Neural progenitor cell (in vitro differentiated cells): ENCODE measurements at regions not wholly inside any gene's neighbourhood (a gene's known extent, or its start where the extent isn't known, plus 50 kb on each side); places are given as distances from the start of the nearest gene placed in this dataset.

ENCODE experiments used
- CTCF ChIP-seq: fragments of 200-600 bp; sonication (generic); IDR thresholded peaks from 2 replicates; pipeline ENCODE4 v1.5.1; 2017; ENCODE audit warnings: antibody characterized with exemption, mild to moderate bottlenecking
- EZH2 ChIP-seq: fragments of 200-600 bp; sonication (generic); IDR thresholded peaks from 2 replicates; pipeline ENCODE4 v1.6.1; 2017; ENCODE audit warnings: antibody characterized with exemption, mild to moderate bottlenecking, moderate library complexity
- EZH2phosphoT487 ChIP-seq: fragments of 200-600 bp; sonication (generic); IDR thresholded peaks from 2 replicates; pipeline ENCODE4 v1.6.1; 2017; ENCODE audit warnings: antibody characterized with exemption

GRCh38 chr4:38610521-38610920, 53.5 kb upstream of the KLF3 start:
- TF ChIP-seq CTCF = no peak
- no peak for TF ChIP-seq EZH2
- no peak for TF ChIP-seq EZH2phosphoT487
